Retinal pigment epithelial cell (primary cell): ENCODE measurements at regions not wholly inside any gene's neighbourhood (a gene's known extent, or its start where the extent isn't known, plus 50 kb on each side); places are given as distances from the start of the nearest gene placed in this dataset.

Experiments
- DNase-seq: peaks from one replicate; pipeline ENCODE4 v3.0.0-alpha.2; 2010; ENCODE audit warnings: low read depth
- H3K4me3 ChIP-seq: 2 replicates; pipeline ENCODE4 v1.5.1; 2011; ENCODE audit warnings: mild to moderate bottlenecking, low read length, control low read depth, moderate library complexity
- CTCF ChIP-seq: conservative IDR thresholded peaks from 2 replicates; pipeline ENCODE4 v1.5.1; 2011; ENCODE audit warnings: low read depth, low read length, control low read depth, inconsistent platforms

GRCh38 chr9:73531051-73531532, 379.4 kb downstream of the ANXA1 start:
- no peak for TF ChIP-seq CTCF
- DNase-seq = no peak
- no peak overlapping the region for H3K4me3 ChIP-seq

- no peak for DNase-seq
- H3K4me3 ChIP-seq = no peak overlapping the region
- TF ChIP-seq CTCF = no peak
Measured at GRCh38 chr9:73531658-73532057, 380.0 kb downstream of the ANXA1 start.

GRCh38 chr9:73532985-73533384, 381.3 kb downstream of the ANXA1 start:
- TF ChIP-seq CTCF = no peak
- no peak overlapping the region for H3K4me3 ChIP-seq
- DNase-seq = no peak

GRCh38 chr9:73536403-73536802, 384.7 kb downstream of the ANXA1 start:
- H3K4me3 ChIP-seq = no peak overlapping the region
- no peak for TF ChIP-seq CTCF
- no peak for DNase-seq

- H3K4me3 ChIP-seq = no peak overlapping the region
- DNase-seq = no peak
- TF ChIP-seq CTCF = no peak
Measured at GRCh38 chr9:73537561-73537960, 385.9 kb downstream of the ANXA1 start.

- H3K4me3 ChIP-seq = no peak overlapping the region
- no peak for DNase-seq
- no peak for TF ChIP-seq CTCF
Measured at GRCh38 chr9:73539881-73540390, 388.3 kb downstream of the ANXA1 start.

- H3K4me3 ChIP-seq = no peak overlapping the region
- no peak for TF ChIP-seq CTCF
- DNase-seq = no peak
Measured at GRCh38 chr9:73541923-73542322, 390.3 kb downstream of the ANXA1 start.
